ENCODE measurements at regions not wholly inside any gene's neighbourhood (a gene's known extent, or its start where the extent isn't known, plus 50 kb on each side); places are given as distances from the start of the nearest gene placed in this dataset.
"Not testable (repeated sequence)": the region's sequence is repeated elsewhere in the genome, so short reads cannot be mapped to it uniquely, and the experiment has no call there.

DNA sequence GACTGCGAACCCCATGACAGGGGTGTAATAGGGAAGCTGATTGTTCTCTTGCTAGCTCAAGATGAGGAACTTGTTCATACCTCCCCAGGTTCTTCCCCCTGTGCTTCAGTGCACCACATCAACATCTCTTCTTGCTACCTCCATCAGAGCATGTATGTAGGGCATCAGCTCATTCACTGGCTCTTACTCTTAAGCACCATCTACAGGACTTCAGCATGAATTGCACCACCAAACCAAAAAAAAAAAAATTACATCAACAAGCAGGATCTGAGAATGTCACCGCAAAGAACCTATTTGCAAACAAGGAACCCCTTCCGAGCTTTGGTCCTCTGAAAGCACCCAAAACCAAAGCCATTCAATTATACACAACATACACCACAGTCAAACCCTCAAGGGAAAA is 2226.5 kb upstream of the RAG2 start:
- no peaks in the 10 kb centered on the region for H4K20me1 ChIP-seq (ENCODE audit: insufficient read depth, low read length)
- H3K4me3 ChIP-seq (replicated peaks in 1 of 3; ENCODE audit: low read depth in 2 of 3, low read length in 3 of 3): no peak overlapping the region
- H3K27ac Mint-ChIP-seq: no peak overlapping the region
- H3K9ac ChIP-seq (ENCODE audit: insufficient read depth, low read length, poor library complexity, severe bottlenecking): no peak overlapping the region
- no peak overlapping the region for H3K27ac ChIP-seq (ENCODE audit: low read depth in 1 of 2, low read length in 2 of 2)
- no peaks in the 10 kb centered on the region for H3K36me3 Mint-ChIP-seq
- H3K79me2 ChIP-seq (ENCODE audit: insufficient read depth, low read length): no peaks in the 10 kb centered on the region
- H3K4me1 ChIP-seq (ENCODE audit: control insufficient read depth in 1 of 2, insufficient read depth in 2 of 2, low read length in 2 of 2): no peaks in the 10 kb centered on the region
- H3K4me2 ChIP-seq (replicated peaks; ENCODE audit: extremely low read depth, low read length, poor library complexity, severe bottlenecking): no peak overlapping the region
- TF ChIP-seq, protein P1, sequence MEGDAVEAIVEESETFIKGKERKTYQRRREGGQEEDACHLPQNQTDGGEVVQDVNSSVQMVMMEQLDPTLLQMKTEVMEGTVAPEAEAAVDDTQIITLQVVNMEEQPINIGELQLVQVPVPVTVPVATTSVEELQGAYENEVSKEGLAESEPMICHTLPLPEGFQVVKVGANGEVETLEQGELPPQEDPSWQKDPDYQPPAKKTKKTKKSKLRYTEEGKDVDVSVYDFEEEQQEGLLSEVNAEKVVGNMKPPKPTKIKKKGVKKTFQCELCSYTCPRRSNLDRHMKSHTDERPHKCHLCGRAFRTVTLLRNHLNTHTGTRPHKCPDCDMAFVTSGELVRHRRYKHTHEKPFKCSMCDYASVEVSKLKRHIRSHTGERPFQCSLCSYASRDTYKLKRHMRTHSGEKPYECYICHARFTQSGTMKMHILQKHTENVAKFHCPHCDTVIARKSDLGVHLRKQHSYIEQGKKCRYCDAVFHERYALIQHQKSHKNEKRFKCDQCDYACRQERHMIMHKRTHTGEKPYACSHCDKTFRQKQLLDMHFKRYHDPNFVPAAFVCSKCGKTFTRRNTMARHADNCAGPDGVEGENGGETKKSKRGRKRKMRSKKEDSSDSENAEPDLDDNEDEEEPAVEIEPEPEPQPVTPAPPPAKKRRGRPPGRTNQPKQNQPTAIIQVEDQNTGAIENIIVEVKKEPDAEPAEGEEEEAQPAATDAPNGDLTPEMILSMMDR (IDR thresholded peaks at IDR 0.05): no peak
- no CpG with 5 or more reads among the region's 3 CpGs for WGBS (ENCODE audit: insufficient coverage)
- H3K9me3 ChIP-seq (replicated peaks in 1 of 2; ENCODE audit: control insufficient read depth in 1 of 2, insufficient read depth in 1 of 2, low read length in 2 of 2): peaks cover 6 to 14% of the 10 kb centered on the region in 2 donors
- no peaks in the 10 kb centered on the region for H3K4me1 Mint-ChIP-seq
- H2AFZ ChIP-seq (ENCODE audit: insufficient read depth, low read depth, low read length, poor library complexity, severe bottlenecking): no peak overlapping the region
- H3K27me3 Mint-ChIP-seq (ENCODE audit: low read depth in 3 of 3): peaks cover 0 to 4% (median 0%) of the 10 kb centered on the region in 3 donors
- no peak overlapping the region for H3K4me3 Mint-ChIP-seq
- H3K27me3 ChIP-seq (ENCODE audit: control insufficient read depth in 2 of 2, insufficient read depth in 2 of 2, low read length in 2 of 2): no peaks in the 10 kb centered on the region
- no peaks in the 10 kb centered on the region for H3K36me3 ChIP-seq (replicated peaks in 1 of 2; ENCODE audit: control insufficient read depth in 1 of 2, insufficient read depth in 2 of 2, low read length in 2 of 2)
- no peak for DNase-seq
- H3K9me3 Mint-ChIP-seq: peaks cover 2 to 23% (median 8%) of the 10 kb centered on the region in 7 donors
- intact Hi-C loops (cut with micrococcal nuclease): no loop called here

DNA sequence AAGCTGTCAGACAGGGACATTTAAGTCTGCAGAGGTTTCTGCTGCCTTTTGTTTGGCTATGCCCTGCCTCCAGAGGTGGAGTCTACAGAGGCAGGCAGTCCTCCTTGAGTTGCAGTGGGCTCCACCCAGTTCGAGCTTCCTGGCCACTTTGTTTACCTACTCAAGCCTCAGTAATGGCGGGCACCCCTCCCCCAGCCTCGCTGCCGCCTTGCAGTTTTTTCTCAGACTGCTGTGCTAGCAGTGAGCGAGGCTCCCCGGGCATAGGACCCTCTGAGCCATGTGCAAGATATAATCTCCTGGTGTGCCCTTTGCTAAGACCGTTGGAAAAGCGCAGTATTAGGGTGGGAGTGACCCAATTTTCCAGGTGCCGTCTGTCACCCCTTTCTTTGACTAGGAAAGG is 2223.8 kb upstream of the RAG2 start:
- H2AFZ ChIP-seq (ENCODE audit: insufficient read depth, low read depth, low read length, poor library complexity, severe bottlenecking); H4K20me1 ChIP-seq (ENCODE audit: insufficient read depth, low read length); H3K9ac ChIP-seq (ENCODE audit: insufficient read depth, low read length, poor library complexity, severe bottlenecking); H3K79me2 ChIP-seq (ENCODE audit: insufficient read depth, low read length); DNase-seq; H3K4me3 Mint-ChIP-seq; H3K4me1 ChIP-seq (ENCODE audit: control insufficient read depth in 1 of 2, insufficient read depth in 2 of 2, low read length in 2 of 2); H3K27ac Mint-ChIP-seq; intact Hi-C loops (cut with micrococcal nuclease); H3K27me3 Mint-ChIP-seq (ENCODE audit: low read depth in 3 of 3); H3K4me1 Mint-ChIP-seq; H3K36me3 Mint-ChIP-seq; H3K27ac ChIP-seq (ENCODE audit: low read depth in 1 of 2, low read length in 2 of 2); H3K36me3 ChIP-seq (replicated peaks in 1 of 2; ENCODE audit: control insufficient read depth in 1 of 2, insufficient read depth in 2 of 2, low read length in 2 of 2); H3K4me2 ChIP-seq (replicated peaks; ENCODE audit: extremely low read depth, low read length, poor library complexity, severe bottlenecking); H3K4me3 ChIP-seq (replicated peaks in 1 of 3; ENCODE audit: low read depth in 2 of 3, low read length in 3 of 3); H3K27me3 ChIP-seq (ENCODE audit: control insufficient read depth in 2 of 2, insufficient read depth in 2 of 2, low read length in 2 of 2): not testable (repeated sequence)
- peaks cover 0 to 11% (median 2%) of the 10 kb centered on the region in 7 donors for H3K9me3 Mint-ChIP-seq
- 93% methylated on average over 2 of the region's 9 CpGs for WGBS (ENCODE audit: insufficient coverage)
- peaks cover 0 to 14% of the 10 kb centered on the region in 2 donors for H3K9me3 ChIP-seq (replicated peaks in 1 of 2; ENCODE audit: control insufficient read depth in 1 of 2, insufficient read depth in 1 of 2, low read length in 2 of 2)
